HUDEP-2 (cell line): ENCODE measurements at regions not wholly inside any gene's neighbourhood (a gene's known extent, or its start where the extent isn't known, plus 50 kb on each side); places are given as distances from the start of the nearest gene placed in this dataset.
A peak's percentile ranks its signal among the peaks of the same experiment; 100 is the strongest.
"Not testable (repeated sequence)": the region's sequence is repeated elsewhere in the genome, so short reads cannot be mapped to it uniquely, and the experiment has no call there.

Source experiments
- DNase-seq, 76 experiments: peaks; one replicate each; lab custom pipeline; 2025; ENCODE audit not compliant: unreplicated experiment in 76 of 76; lab: John Stamatoyannopoulos, UW

GRCh38 chr4:72797486-72797885, 228.5 kb upstream of the ADAMTS3 start:
- DNase-seq = no peak

DNA sequence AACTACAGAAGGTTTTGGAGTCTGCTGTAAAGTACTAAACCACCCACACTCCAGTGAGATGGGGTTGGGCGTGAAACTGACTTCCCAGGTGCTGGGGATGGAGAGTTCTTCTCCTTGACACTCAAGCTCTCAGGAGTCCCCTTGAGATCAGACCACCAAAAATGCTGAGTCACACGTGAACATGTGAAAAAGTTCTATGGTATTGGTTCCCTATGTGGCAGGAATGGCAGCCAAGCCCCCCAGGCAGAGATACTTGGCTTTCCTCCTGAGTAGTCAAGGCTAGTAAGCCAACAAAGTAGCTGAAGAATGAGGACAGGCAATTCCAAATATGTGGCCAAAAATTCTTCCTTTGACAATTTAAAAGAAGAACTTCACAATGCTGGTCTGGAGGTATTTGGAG, 222.0 kb upstream of the ADAMTS3 start:
- DNase-seq = no peak

- peak in 14 of 76 experiments; percentile 2 to 57 (median 12) for DNase-seq
Observed at GRCh38 chr4:72786401-72786990, 217.5 kb upstream of the ADAMTS3 start.

DNA sequence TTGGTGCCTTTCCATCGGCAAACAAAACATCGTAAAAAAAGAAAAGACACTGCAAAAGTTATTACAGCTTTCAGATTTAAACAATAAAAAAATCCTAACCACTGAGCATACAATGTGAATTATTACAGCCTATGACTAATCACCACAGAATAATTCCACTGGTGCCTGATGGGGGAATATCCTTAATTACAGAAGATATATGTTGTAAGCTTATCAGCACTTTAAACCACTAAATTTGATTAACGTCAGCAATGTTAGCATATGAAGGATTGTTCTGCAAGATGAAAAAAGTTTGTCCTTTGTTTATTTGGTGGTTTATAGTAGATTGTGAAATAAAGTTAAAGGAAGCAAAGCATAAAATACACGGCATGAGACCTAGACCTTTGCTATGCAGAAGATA, 210.2 kb upstream of the ADAMTS3 start:
- DNase-seq = no peak

DNA sequence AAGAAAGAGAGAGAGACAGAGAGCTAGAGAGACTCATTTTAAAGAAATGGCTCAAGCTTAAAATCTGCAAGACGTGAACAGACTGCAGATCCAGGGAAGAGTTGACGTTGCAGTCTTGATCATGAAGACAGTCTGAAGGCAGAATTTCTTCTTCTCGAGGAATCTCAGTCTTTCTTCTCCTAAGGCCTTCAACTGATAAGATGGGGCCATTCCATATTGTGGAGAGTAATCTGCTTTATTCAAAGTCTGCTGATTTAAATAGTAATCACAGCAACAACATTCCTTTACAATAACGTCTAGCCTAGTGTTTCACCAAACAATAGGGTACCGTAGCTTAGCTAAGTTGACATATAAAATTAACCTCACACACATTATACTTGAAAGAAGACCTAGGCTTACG, 208.4 kb upstream of the ADAMTS3 start:
- no peak for DNase-seq

- DNase-seq = no peak
Observed at GRCh38 chr4:72770708-72771107, 201.7 kb upstream of the ADAMTS3 start.

GRCh38 chr4:72768364-72768763, 199.3 kb upstream of the ADAMTS3 start:
- DNase-seq = peak in 3 of 76 experiments; percentile 1 to 2 (median 1)

- DNase-seq = no peak
Observed at GRCh38 chr4:72767618-72768302, 198.7 kb upstream of the ADAMTS3 start.

DNA sequence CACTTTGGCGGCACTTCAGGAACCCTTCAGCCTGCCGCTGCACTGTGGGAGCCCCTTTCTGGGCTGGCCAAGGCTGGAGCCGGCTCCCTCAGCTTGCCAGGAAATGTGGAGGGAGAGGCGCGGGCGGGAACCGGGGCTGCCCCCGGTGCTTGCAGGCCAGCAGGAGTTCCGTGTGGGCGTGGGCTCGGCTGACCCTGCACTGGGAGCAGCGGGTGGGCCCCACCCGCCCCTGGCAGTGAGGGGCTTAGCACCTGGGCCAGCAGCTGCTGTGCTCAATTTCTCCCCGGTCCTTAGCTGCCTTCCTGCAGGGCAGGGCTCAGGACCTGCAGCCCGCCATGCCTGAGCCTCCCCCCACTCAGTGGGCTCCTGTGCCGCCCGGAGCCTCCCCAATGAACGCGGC, 196.8 kb upstream of the ADAMTS3 start:
- not testable (repeated sequence) for DNase-seq

- no peak for DNase-seq
Observed at GRCh38 chr4:72761368-72762038, 192.5 kb upstream of the ADAMTS3 start.

DNA sequence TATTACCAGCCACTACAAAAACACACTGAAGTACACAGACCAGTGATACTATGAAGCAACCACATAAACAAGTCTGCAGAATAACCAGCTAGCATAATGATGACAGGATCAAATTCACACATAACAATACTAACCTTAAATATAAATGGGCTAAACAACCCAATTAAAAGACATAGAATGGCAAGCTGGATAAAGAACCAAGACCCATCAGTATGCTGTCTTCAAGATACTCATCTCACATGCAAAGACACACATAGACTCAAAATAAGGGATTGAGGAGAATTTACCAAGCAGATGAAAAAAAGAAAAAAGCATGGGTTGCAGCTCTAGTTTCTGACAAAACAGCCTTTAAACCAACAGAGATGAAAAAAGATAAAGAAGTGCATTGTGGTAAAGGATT, 184.4 kb upstream of the ADAMTS3 start:
- DNase-seq = not testable (repeated sequence)

- DNase-seq = no peak
Observed at GRCh38 chr4:72744103-72744725, 175.2 kb upstream of the ADAMTS3 start.

DNA sequence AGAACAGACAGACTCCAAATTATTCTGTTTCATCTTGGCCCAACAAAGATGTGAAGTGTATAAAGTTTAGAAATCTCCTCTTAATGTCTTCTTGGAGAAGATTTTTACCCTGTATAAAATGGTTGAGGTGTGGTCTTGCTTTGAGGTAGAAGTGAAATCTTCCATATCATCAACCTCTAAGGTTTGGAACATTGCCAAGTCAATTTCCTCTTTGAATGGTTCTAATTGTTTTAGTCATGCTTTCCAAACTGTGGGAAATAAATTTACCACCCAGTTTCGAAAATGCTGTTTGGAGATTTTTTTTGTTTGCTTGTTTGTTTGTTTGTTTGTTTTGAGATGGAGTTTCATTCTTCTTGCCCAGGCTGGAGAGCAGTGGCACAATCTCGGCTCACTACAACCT, 174.1 kb upstream of the ADAMTS3 start:
- DNase-seq = no peak

- DNase-seq = no peak
Observed at GRCh38 chr4:72715299-72715698, 146.3 kb upstream of the ADAMTS3 start.

DNA sequence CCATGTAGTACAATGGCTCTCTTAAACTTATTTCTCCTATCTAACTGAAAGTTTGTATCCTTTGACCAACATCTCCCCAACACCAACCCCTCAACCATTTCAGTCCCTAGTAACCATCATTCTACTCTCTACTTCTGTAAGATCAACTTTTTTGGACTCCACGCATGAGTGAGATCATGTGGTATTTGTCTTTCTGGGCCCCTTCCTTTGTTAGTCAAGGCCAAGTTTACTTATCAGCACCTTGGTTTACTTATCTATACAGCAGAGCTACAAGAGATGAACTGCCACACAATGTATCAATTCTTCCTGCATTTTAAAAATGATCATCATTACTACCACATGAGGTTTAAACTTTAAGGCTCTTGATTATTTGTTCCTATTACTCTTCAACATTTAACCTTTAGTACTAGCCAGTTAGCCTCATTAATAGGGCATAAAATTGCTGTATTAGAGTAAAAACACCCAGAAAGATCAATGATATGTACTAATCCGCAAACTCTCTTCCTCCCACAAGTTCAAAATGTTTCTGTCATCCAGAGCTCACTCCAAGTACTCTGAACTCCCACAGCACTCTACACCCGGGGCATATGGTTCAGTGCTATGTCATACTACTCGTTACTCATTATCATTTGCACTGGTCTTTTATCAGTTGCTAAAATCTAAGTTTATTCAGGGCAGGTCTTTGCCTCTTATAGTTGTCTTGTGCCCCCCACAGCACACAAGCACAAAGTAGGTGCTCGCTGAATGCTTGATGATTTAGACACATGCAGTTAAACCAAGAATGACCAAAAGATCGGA, 145.7 kb upstream of the ADAMTS3 start:
- DNase-seq = peak in 5 of 76 experiments; percentile 1 to 24 (median 21)

DNA sequence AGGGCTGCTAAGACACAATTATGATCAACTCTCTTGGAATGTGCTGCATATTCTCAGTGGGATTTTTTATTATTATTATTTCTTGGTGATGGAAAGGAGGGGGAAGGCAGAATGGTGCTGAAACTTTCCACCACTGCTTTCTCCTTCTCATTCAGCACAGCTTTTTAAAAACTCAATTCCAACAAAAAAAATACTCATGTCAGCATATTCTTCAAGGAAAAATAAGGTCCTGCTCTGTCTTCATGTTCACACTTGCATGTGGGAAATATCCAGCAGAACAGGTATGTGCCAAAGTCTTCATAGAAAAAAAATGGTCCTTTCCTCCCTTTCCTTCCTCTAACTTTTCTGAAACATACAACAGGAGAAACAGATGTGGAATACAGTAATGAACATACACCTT, 144.0 kb upstream of the ADAMTS3 start:
- DNase-seq = no peak

GRCh38 chr4:72709475-72709874, 140.5 kb upstream of the ADAMTS3 start:
- no peak for DNase-seq

GRCh38 chr4:72706684-72707083, 137.7 kb upstream of the ADAMTS3 start:
- DNase-seq = no peak

- DNase-seq = not testable (repeated sequence)
Observed at GRCh38 chr4:72704925-72705640, 136.1 kb upstream of the ADAMTS3 start.

DNA sequence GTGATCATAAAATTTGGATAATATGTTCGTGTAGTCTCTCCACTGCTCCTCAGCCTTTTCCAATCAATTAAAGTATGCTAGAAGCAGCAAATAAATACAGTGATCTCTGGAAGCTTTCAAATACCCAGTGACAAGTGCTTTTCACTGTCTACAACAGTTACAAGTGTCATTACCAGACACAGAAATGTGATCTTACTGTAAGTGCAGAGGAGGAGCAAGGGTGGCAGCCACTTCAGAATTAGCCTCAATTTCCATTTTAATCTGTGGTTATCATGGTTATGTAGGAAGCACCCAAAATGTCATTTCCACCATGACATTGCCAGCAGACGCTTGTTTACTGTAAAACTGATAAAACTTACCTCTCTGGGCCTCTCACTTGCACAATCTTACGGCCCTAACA, 133.9 kb upstream of the ADAMTS3 start:
- DNase-seq = peak in 1 of 76 experiments; percentile 20
